ENCODE measurements at regions not wholly inside any gene's neighbourhood (a gene's known extent, or its start where the extent isn't known, plus 50 kb on each side); places are given as distances from the start of the nearest gene placed in this dataset.
"Not testable (repeated sequence)": the region's sequence is repeated elsewhere in the genome, so short reads cannot be mapped to it uniquely, and the experiment has no call there.

GRCh38 chr6:155578251-155578650 is 122.6 kb upstream of the NOX3 start:
- DNase-seq: no peak

- no peak for DNase-seq
Measured at GRCh38 chr6:155561966-155562364, 106.3 kb upstream of the NOX3 start.

GRCh38 chr6:155561257-155561965 is 105.8 kb upstream of the NOX3 start:
- peak; percentile 19 for DNase-seq

- no peak for DNase-seq
Measured at GRCh38 chr6:155549928-155550327, 94.3 kb upstream of the NOX3 start.

- no peak for DNase-seq
Measured at GRCh38 chr6:155549028-155549798, 93.6 kb upstream of the NOX3 start.

GRCh38 chr6:155548576-155548975 is 92.9 kb upstream of the NOX3 start:
- no peak for DNase-seq

GRCh38 chr6:155544677-155545076 is 89.0 kb upstream of the NOX3 start:
- no peak for DNase-seq

- peak; percentile 58 for DNase-seq
Measured at GRCh38 chr6:155543166-155543847, 87.7 kb upstream of the NOX3 start.

GRCh38 chr6:155542036-155542435 is 86.4 kb upstream of the NOX3 start:
- peak; percentile 20 for DNase-seq

- no peak for DNase-seq
Measured at GRCh38 chr6:155538708-155539390, 83.2 kb upstream of the NOX3 start.

GRCh38 chr6:155534678-155535077 is 79.0 kb upstream of the NOX3 start:
- no peak for DNase-seq

- peak; percentile 42 for DNase-seq
Measured at GRCh38 chr6:155530219-155530834, 74.7 kb upstream of the NOX3 start.

- not testable (repeated sequence) for DNase-seq
Measured at GRCh38 chr6:155529814-155530213, 74.2 kb upstream of the NOX3 start.

GRCh38 chr6:155528982-155529453 is 73.4 kb upstream of the NOX3 start:
- DNase-seq: peak; percentile 12

GRCh38 chr6:155528335-155528734 is 72.7 kb upstream of the NOX3 start:
- DNase-seq: no peak

- no peak for DNase-seq
Measured at GRCh38 chr6:155527443-155527842, 71.8 kb upstream of the NOX3 start.

GRCh38 chr6:155523821-155524651 is 68.4 kb upstream of the NOX3 start:
- no peak for DNase-seq

GRCh38 chr6:155521719-155522118 is 66.1 kb upstream of the NOX3 start:
- no peak for DNase-seq

- no peak for DNase-seq
Measured at GRCh38 chr6:155520078-155520477, 64.4 kb upstream of the NOX3 start.

- no peak for DNase-seq
Measured at GRCh38 chr6:155519176-155519738, 63.6 kb upstream of the NOX3 start.

GRCh38 chr6:155517294-155517693 is 61.7 kb upstream of the NOX3 start:
- no peak for DNase-seq

Data from tongue (tissue), 1 donor.